ENCODE measurements at regions not wholly inside any gene's neighbourhood (a gene's known extent, or its start where the extent isn't known, plus 50 kb on each side); places are given as distances from the start of the nearest gene placed in this dataset.

GRCh38 chr10:129382401-129382800 is 84.6 kb upstream of the MGMT start:
- Mint-ChIP-seq H3K27me3 (peaks cover 6% of the 10 kb centered on the region), H3K36me3 (ENCODE audit: low read depth) (no peaks in the 10 kb centered on the region), H3K4me3 (no peak overlapping the region), H3K4me1 (no peaks in the 10 kb centered on the region), H3K27ac (no peak overlapping the region)
- H3K9me3 ChIP-seq (ENCODE audit: control insufficient read depth, low read length, poor library complexity, severe bottlenecking): no peaks in the 10 kb centered on the region
- DNase-seq: no peak
- ATAC-seq: no peak

GRCh38 chr10:129383651-129384050 is 83.4 kb upstream of the MGMT start:
- Mint-ChIP-seq H3K4me1 (no peaks in the 10 kb centered on the region), H3K27me3 (peaks cover 4% of the 10 kb centered on the region), H3K27ac (no peak overlapping the region), H3K36me3 (ENCODE audit: low read depth) (no peaks in the 10 kb centered on the region), H3K4me3 (no peak overlapping the region)
- no peak for ATAC-seq
- no peak for DNase-seq
- no peaks in the 10 kb centered on the region for H3K9me3 ChIP-seq (ENCODE audit: control insufficient read depth, low read length, poor library complexity, severe bottlenecking)

- H3K27ac Mint-ChIP-seq: peak overlapping the region; percentile 8
- H3K4me3 Mint-ChIP-seq: no peak overlapping the region
- DNase-seq (no peak), ATAC-seq (no peak)
- H3K27me3 Mint-ChIP-seq: no peaks in the 10 kb centered on the region
- no peaks in the 10 kb centered on the region for H3K4me1 Mint-ChIP-seq
- no peaks in the 10 kb centered on the region for H3K36me3 Mint-ChIP-seq (ENCODE audit: low read depth)
- no peaks in the 10 kb centered on the region for H3K9me3 ChIP-seq (ENCODE audit: control insufficient read depth, low read length, poor library complexity, severe bottlenecking)
Observed at GRCh38 chr10:129385600-129385999, 81.4 kb upstream of the MGMT start.

- no peak overlapping the region for H3K27ac Mint-ChIP-seq
- peaks cover 6% of the 10 kb centered on the region for H3K27me3 Mint-ChIP-seq
- H3K36me3 Mint-ChIP-seq (ENCODE audit: low read depth): no peaks in the 10 kb centered on the region
- no peak for DNase-seq
- H3K4me3 Mint-ChIP-seq: no peak overlapping the region
- H3K4me1 Mint-ChIP-seq: no peaks in the 10 kb centered on the region
- no peaks in the 10 kb centered on the region for H3K9me3 ChIP-seq (ENCODE audit: control insufficient read depth, low read length, poor library complexity, severe bottlenecking)
- no peak for ATAC-seq
Observed at GRCh38 chr10:129386415-129387257, 80.4 kb upstream of the MGMT start.

- H3K27me3 Mint-ChIP-seq: peaks cover 10% of the 10 kb centered on the region
- DNase-seq (no peak), ATAC-seq (no peak)
- H3K27ac Mint-ChIP-seq: no peak overlapping the region
- no peaks in the 10 kb centered on the region for H3K36me3 Mint-ChIP-seq (ENCODE audit: low read depth)
- no peak overlapping the region for H3K4me3 Mint-ChIP-seq
- no peaks in the 10 kb centered on the region for H3K4me1 Mint-ChIP-seq
- no peaks in the 10 kb centered on the region for H3K9me3 ChIP-seq (ENCODE audit: control insufficient read depth, low read length, poor library complexity, severe bottlenecking)
Observed at GRCh38 chr10:129387258-129387525, 79.8 kb upstream of the MGMT start.

GRCh38 chr10:129388435-129388834 is 78.6 kb upstream of the MGMT start:
- H3K4me1 Mint-ChIP-seq: no peaks in the 10 kb centered on the region

GRCh38 chr10:129389194-129389593 is 77.8 kb upstream of the MGMT start:
- Mint-ChIP-seq H3K27ac (no peak overlapping the region), H3K4me3 (no peak overlapping the region), H3K4me1 (no peaks in the 10 kb centered on the region), H3K27me3 (peaks cover 17% of the 10 kb centered on the region), H3K36me3 (ENCODE audit: low read depth) (no peaks in the 10 kb centered on the region)
- H3K9me3 ChIP-seq (ENCODE audit: control insufficient read depth, low read length, poor library complexity, severe bottlenecking): no peaks in the 10 kb centered on the region
- ATAC-seq (no peak), DNase-seq (no peak)

More at GRCh38 chr10:129388435-129388834, 78.6 kb upstream of the MGMT start:
- DNase-seq (no peak), ATAC-seq (no peak)
- Mint-ChIP-seq H3K36me3 (ENCODE audit: low read depth) (no peaks in the 10 kb centered on the region), H3K4me3 (no peak overlapping the region), H3K27me3 (peaks cover 17% of the 10 kb centered on the region), H3K27ac (no peak overlapping the region)
- H3K9me3 ChIP-seq (ENCODE audit: control insufficient read depth, low read length, poor library complexity, severe bottlenecking): no peaks in the 10 kb centered on the region

GRCh38 chr10:129390147-129390546 is 76.9 kb upstream of the MGMT start:
- Mint-ChIP-seq H3K36me3 (ENCODE audit: low read depth) (no peaks in the 10 kb centered on the region), H3K27ac (no peak overlapping the region), H3K27me3 (peaks cover 17% of the 10 kb centered on the region), H3K4me1 (no peaks in the 10 kb centered on the region), H3K4me3 (no peak overlapping the region)
- ATAC-seq: no peak
- no peaks in the 10 kb centered on the region for H3K9me3 ChIP-seq (ENCODE audit: control insufficient read depth, low read length, poor library complexity, severe bottlenecking)
- no peak for DNase-seq

GRCh38 chr10:129390726-129391125 is 76.3 kb upstream of the MGMT start:
- DNase-seq (no peak), ATAC-seq (no peak)
- H3K4me1 Mint-ChIP-seq: no peaks in the 10 kb centered on the region
- H3K27ac Mint-ChIP-seq: no peak overlapping the region
- no peaks in the 10 kb centered on the region for H3K36me3 Mint-ChIP-seq (ENCODE audit: low read depth)
- H3K27me3 Mint-ChIP-seq: peaks cover 19% of the 10 kb centered on the region
- no peaks in the 10 kb centered on the region for H3K9me3 ChIP-seq (ENCODE audit: control insufficient read depth, low read length, poor library complexity, severe bottlenecking)
- no peak overlapping the region for H3K4me3 Mint-ChIP-seq

GRCh38 chr10:129391464-129391863 is 75.6 kb upstream of the MGMT start:
- H3K27me3 Mint-ChIP-seq: peaks cover 24% of the 10 kb centered on the region
- H3K9me3 ChIP-seq (ENCODE audit: control insufficient read depth, low read length, poor library complexity, severe bottlenecking): no peaks in the 10 kb centered on the region
- no peak for DNase-seq
- no peaks in the 10 kb centered on the region for H3K36me3 Mint-ChIP-seq (ENCODE audit: low read depth)
- no peaks in the 10 kb centered on the region for H3K4me1 Mint-ChIP-seq
- ATAC-seq: no peak
- H3K4me3 Mint-ChIP-seq: no peak overlapping the region
- no peak overlapping the region for H3K27ac Mint-ChIP-seq

GRCh38 chr10:129392855-129393254 is 74.2 kb upstream of the MGMT start:
- peaks cover 24% of the 10 kb centered on the region for H3K27me3 Mint-ChIP-seq
- no peak overlapping the region for H3K27ac Mint-ChIP-seq
- no peak for ATAC-seq
- DNase-seq: no peak
- H3K9me3 ChIP-seq (ENCODE audit: control insufficient read depth, low read length, poor library complexity, severe bottlenecking): no peaks in the 10 kb centered on the region
- H3K36me3 Mint-ChIP-seq (ENCODE audit: low read depth): no peaks in the 10 kb centered on the region
- no peaks in the 10 kb centered on the region for H3K4me1 Mint-ChIP-seq
- no peak overlapping the region for H3K4me3 Mint-ChIP-seq

- H3K4me1 Mint-ChIP-seq: no peaks in the 10 kb centered on the region
- ATAC-seq: no peak
- no peak for DNase-seq
- H3K36me3 Mint-ChIP-seq (ENCODE audit: low read depth): no peaks in the 10 kb centered on the region
- H3K27me3 Mint-ChIP-seq: peaks cover 24% of the 10 kb centered on the region
- no peaks in the 10 kb centered on the region for H3K9me3 ChIP-seq (ENCODE audit: control insufficient read depth, low read length, poor library complexity, severe bottlenecking)
- H3K4me3 Mint-ChIP-seq: no peak overlapping the region
- H3K27ac Mint-ChIP-seq: no peak overlapping the region
Observed at GRCh38 chr10:129393812-129394211, 73.2 kb upstream of the MGMT start.

- no peak for ATAC-seq
- Mint-ChIP-seq H3K4me3 (no peak overlapping the region), H3K27me3 (peaks cover 24% of the 10 kb centered on the region), H3K27ac (no peak overlapping the region), H3K4me1 (no peaks in the 10 kb centered on the region), H3K36me3 (ENCODE audit: low read depth) (no peaks in the 10 kb centered on the region)
- DNase-seq: no peak
- no peaks in the 10 kb centered on the region for H3K9me3 ChIP-seq (ENCODE audit: control insufficient read depth, low read length, poor library complexity, severe bottlenecking)
Observed at GRCh38 chr10:129394518-129395328, 72.3 kb upstream of the MGMT start.

Measured in T-helper 17 cell (primary cell).